AG09309 (cell line): ENCODE measurements at regions not wholly inside any gene's neighbourhood (a gene's known extent, or its start where the extent isn't known, plus 50 kb on each side); places are given as distances from the start of the nearest gene placed in this dataset.

Experiments
- DNase-seq: peaks from one replicate; pipeline ENCODE4 v3.0.0-alpha.2; 2010; ENCODE audit warnings: low read depth
- H3K4me3 ChIP-seq: 2 replicates; pipeline ENCODE4 v1.5.1; 2011; ENCODE audit warnings: mild to moderate bottlenecking, low read depth, low read length, moderate library complexity; ENCODE audit not compliant: control insufficient read depth
- TF ChIP-seq, protein P1 (sequence below): IDR thresholded peaks from 2 replicates; pipeline ENCODE4 v1.5.1; 2011; ENCODE audit warnings: mild to moderate bottlenecking, low read depth, low read length, inconsistent platforms; ENCODE audit not compliant: insufficient read depth, control insufficient read depth; ENCODE audit errors: missing control alignments

- TF ChIP-seq, protein P1, sequence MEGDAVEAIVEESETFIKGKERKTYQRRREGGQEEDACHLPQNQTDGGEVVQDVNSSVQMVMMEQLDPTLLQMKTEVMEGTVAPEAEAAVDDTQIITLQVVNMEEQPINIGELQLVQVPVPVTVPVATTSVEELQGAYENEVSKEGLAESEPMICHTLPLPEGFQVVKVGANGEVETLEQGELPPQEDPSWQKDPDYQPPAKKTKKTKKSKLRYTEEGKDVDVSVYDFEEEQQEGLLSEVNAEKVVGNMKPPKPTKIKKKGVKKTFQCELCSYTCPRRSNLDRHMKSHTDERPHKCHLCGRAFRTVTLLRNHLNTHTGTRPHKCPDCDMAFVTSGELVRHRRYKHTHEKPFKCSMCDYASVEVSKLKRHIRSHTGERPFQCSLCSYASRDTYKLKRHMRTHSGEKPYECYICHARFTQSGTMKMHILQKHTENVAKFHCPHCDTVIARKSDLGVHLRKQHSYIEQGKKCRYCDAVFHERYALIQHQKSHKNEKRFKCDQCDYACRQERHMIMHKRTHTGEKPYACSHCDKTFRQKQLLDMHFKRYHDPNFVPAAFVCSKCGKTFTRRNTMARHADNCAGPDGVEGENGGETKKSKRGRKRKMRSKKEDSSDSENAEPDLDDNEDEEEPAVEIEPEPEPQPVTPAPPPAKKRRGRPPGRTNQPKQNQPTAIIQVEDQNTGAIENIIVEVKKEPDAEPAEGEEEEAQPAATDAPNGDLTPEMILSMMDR = no peak
- no peak overlapping the region for H3K4me3 ChIP-seq
- no peak for DNase-seq
These were observed 194.3 kb upstream of the CLNK start for GRCh38 chr4:10878861-10879260.

- TF ChIP-seq, protein P1 = no peak
- no peak overlapping the region for H3K4me3 ChIP-seq
- DNase-seq = no peak
These were observed 192.5 kb upstream of the CLNK start for GRCh38 chr4:10877076-10877475.

GRCh38 chr4:10875144-10875799 is 190.7 kb upstream of the CLNK start:
- no peak overlapping the region for H3K4me3 ChIP-seq
- no peak for DNase-seq
- TF ChIP-seq, protein P1 = no peak

DNA sequence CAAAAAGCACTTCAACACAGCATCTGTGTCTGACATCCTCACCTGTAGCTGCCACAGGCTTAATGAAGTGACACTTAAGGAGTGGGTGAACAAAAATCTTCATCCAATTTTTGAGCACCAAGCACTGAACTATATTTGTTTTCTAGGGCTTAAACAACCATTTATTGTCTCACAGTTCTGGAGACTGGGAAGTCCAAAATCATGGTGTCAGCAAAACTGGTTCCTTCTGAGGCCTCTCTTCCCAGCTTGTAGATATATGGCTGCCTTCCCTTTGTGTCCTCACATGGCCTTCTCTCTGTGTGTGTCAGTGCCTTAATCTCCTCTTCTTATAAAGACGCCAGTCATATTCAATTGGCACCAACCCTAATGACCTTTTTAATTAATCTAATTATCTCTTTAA is 189.2 kb upstream of the CLNK start:
- no peak for DNase-seq
- H3K4me3 ChIP-seq = no peak overlapping the region
- TF ChIP-seq, protein P1 = no peak

DNA sequence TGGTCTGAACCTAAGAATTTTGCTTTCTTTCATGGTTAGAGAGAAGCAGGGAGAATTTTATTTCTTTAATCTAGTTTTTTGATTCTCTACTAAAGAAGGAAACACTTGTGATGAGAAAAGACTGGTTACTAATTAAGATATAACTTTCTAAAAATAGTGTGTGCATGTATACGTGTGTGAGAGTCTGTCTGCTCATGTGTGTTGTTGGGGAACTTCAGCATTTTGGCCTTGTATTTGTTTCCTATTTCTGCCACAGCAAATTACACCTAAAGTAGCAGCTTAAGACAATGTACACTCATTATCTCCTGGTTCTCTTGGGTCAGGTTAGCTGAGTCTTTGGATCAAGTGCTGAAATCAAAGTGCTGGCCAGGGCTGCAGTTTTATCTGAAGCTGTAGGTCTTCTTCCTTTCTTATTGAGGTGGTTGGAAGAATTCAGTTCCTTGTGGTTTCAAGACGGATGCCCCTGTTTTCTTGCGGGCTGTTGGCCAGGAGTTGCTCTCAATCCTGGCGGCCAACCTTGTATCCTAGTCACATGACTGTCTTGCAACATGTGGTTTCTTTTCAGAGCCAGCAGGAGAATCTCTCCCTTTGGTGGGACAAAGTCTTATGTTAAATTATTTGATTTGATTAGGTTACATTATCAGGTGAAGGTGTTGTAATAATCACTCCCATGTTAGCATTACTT is 188.4 kb upstream of the CLNK start:
- no peak overlapping the region for H3K4me3 ChIP-seq
- TF ChIP-seq, protein P1 = no peak
- no peak for DNase-seq

DNA sequence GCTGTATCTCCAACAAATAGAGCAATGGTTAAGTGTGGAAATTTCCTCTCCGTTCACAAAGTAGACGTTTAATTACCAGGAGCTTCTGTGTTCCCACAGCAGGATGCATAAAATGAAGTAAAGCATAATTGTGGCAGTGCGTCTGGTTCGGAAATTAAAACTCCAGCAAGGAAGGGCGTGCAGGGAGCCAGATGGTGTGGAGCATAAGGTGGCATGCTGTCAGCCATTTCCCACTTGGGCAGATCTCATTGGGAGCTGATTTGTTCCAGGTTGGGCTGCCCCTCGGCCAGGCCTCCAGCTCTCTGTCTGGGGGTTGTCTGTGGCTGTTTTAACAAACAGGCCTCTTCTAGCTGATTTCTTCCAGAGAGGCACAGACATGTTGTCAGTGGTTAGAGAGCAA is 182.1 kb upstream of the CLNK start:
- TF ChIP-seq, protein P1 = no peak
- DNase-seq = no peak
- H3K4me3 ChIP-seq = no peak overlapping the region

DNA sequence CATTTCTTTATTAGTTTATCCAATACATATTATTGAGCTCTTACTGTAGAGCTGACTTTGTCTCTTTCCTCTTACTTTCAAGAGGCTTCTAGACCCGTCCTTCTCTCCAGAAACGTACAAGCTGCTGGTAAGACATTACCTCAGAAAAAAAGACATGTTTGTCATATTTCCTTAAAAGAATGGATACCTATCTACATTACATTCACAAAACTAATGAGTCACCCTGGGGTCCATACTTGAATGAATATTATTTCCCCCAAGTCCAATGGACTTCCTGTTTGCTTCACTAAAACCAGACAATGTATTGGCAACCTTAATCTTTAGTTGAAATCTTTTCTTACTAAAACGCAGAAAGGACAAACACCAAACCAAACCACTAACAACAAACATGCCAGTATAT is 176.5 kb upstream of the CLNK start:
- DNase-seq = no peak
- H3K4me3 ChIP-seq = no peak overlapping the region
- TF ChIP-seq, protein P1 = no peak
